GM12864 (cell line): ENCODE measurements at regions not wholly inside any gene's neighbourhood (a gene's known extent, or its start where the extent isn't known, plus 50 kb on each side); places are given as distances from the start of the nearest gene placed in this dataset.

Experiments used
- DNase-seq: peaks from one replicate; pipeline ENCODE4 v3.0.0-alpha.2; 2011; ENCODE audit warnings: low read depth
- H3K4me3 ChIP-seq: 2 replicates; pipeline ENCODE4 v1.5.1; 2011; ENCODE audit warnings: mild to moderate bottlenecking, low read depth, low read length, control low read depth
- TF ChIP-seq, protein P1 (sequence below): IDR thresholded peaks from 2 replicates; pipeline ENCODE4 v1.5.1; 2011; ENCODE audit warnings: low read depth, mild to moderate bottlenecking, moderate library complexity, low read length, control low read depth, inconsistent platforms; ENCODE audit errors: missing control alignments

DNA sequence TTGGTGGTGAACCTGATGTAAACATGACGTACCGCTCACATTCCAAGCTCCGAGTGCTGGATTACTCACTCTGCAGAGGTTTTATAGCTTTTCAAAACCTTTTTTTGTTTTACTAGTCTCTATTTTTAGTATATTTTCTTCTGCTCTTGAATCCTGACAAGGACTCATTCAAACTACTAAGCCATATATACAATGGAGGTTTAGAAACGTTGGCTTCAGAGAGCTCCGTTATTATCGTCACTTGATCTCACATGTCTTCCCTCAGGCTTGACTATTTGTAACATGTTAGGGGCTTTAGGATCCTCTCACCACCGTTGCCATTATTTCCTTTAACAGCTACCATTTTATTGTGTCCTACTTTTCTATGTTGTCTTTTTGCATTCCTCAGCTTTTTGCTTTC lies 1321.5 kb upstream of the FLRT2 start:
- DNase-seq = no peak
- TF ChIP-seq, protein P1, sequence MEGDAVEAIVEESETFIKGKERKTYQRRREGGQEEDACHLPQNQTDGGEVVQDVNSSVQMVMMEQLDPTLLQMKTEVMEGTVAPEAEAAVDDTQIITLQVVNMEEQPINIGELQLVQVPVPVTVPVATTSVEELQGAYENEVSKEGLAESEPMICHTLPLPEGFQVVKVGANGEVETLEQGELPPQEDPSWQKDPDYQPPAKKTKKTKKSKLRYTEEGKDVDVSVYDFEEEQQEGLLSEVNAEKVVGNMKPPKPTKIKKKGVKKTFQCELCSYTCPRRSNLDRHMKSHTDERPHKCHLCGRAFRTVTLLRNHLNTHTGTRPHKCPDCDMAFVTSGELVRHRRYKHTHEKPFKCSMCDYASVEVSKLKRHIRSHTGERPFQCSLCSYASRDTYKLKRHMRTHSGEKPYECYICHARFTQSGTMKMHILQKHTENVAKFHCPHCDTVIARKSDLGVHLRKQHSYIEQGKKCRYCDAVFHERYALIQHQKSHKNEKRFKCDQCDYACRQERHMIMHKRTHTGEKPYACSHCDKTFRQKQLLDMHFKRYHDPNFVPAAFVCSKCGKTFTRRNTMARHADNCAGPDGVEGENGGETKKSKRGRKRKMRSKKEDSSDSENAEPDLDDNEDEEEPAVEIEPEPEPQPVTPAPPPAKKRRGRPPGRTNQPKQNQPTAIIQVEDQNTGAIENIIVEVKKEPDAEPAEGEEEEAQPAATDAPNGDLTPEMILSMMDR = no peak
- no peak overlapping the region for H3K4me3 ChIP-seq

DNA sequence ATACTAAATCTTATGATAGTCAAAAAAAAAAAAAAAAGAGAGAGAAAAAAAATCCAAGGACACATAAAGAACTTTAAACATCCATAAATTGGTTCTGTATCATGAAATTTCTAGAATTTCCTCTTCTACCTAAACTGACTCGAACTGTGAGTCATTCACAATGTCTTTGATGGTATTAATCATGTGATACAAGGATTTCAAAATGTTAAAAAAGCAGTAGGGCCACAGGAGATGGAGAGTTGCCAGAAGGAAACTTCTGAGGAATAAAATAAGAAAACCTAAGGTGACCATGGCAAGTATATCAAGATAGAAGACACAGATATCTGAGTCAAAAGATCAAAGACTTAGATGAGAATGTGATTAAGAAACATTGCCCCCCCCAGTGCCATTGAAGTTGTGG lies 1320.9 kb upstream of the FLRT2 start:
- no peak for DNase-seq
- no peak overlapping the region for H3K4me3 ChIP-seq
- TF ChIP-seq, protein P1 = no peak

DNA sequence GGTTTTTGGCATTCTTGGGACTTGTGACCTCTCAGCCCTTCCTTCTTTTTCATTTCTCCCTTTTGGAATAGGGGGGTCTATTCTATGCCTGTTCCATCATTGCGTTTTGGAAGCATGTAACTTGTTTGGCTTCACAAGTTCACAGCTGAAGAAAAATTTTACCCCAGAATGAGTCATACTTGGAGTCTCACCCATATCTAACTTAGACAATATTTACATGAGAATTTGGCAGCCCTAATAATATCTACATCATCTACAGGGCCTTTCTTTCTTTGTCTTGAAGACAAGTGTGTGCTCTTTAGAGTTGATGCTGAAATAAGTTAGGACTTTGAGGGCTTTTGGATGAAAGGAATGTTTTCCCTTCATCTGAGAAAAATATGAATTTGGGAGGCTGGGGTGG lies 1312.9 kb upstream of the FLRT2 start:
- DNase-seq = no peak
- H3K4me3 ChIP-seq = no peak overlapping the region
- TF ChIP-seq, protein P1 = no peak

DNA sequence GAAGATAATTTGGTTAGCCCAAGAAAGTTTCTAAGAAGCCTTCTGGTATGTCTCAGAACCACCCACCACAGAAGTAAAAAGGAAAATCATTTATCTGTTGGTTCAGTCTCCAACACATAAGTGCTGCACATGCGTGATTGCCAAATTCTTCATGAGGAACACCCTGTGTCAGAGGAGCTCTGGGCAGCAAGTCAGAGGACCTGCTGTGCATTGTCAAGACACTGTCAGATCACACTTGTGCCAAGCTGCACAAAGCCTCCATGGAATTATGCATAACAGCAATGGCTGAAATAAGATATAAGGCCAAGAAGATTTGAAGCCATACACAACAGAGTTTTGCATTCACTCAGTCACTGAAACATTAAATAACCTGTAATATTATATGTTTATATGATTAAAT lies 1304.7 kb upstream of the FLRT2 start:
- no peak for DNase-seq
- TF ChIP-seq, protein P1 = no peak
- no peak overlapping the region for H3K4me3 ChIP-seq

DNA sequence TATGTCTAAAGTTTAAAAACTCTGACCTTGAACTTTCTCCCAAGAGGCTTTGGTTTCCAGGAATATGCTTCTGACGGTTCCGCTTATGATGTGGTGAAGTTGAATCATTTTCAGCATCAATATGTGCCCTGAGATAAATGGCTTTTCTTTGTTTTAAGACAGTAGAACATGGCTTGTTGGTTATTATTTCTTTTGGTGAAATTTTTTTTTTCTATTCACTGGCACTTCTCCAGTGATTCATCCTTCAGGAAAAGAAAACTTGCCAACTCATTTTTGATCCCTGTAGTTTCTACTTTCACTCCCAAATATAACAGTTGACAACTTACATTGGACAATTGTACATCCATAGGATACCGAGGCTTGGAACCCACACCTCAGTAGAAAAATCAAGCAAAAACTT lies 1301.2 kb upstream of the FLRT2 start:
- H3K4me3 ChIP-seq = no peak overlapping the region
- TF ChIP-seq, protein P1 = no peak
- no peak for DNase-seq

DNA sequence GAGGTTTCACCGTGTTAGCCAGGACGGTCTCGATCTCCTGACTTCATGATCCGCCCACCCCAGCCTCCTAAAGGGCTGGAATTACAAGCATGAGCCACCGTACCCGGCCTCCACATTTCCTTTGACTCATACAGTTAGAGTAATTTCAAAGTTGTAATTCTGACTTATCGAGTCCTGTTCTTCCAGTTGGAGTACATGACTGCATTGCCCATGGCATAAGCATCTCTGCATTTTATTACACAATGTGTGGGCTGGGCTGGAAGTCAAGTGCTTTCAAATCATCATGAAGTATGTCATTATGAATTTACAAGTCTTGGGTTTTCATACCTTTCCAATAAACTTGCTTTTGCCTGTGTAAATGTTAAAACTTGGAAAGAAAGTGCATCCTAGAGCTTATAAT lies 1295.7 kb upstream of the FLRT2 start:
- H3K4me3 ChIP-seq = no peak overlapping the region
- DNase-seq = no peak
- TF ChIP-seq, protein P1 = no peak

DNA sequence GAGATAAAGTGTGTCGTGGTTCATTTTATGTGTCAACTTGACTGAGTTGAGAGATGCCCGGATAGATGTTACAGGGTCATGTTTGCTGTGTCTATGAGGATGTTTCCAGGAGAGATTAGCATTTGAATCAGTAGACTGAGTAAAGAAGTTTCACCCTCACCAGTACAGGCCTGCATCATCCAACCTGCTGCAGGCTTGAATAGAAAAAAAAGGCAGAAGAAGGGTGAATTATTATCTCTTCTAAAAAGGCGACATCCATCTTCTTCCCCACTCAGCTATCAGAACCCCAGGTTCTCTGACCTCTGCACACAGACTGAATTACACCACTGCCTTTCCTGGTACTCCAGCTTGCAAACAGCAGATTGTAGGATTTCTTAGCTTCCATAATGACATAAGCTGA lies 1293.7 kb upstream of the FLRT2 start:
- TF ChIP-seq, protein P1 = no peak
- no peak for DNase-seq
- no peak overlapping the region for H3K4me3 ChIP-seq
